ENCODE measurements at regions not wholly inside any gene's neighbourhood (a gene's known extent, or its start where the extent isn't known, plus 50 kb on each side); places are given as distances from the start of the nearest gene placed in this dataset.

GRCh38 chr18:43539862-43540261 lies 262.6 kb upstream of the SYT4 start:
- TF ChIP-seq CTCF (IDR thresholded peaks at IDR 0.05), result no peak
- TF ChIP-seq ZFX (IDR thresholded peaks at IDR 0.05; ENCODE audit: borderline replicate concordance), result no peak
